HepG2 (cell line): ENCODE measurements at regions not wholly inside any gene's neighbourhood (a gene's known extent, or its start where the extent isn't known, plus 50 kb on each side); places are given as distances from the start of the nearest gene placed in this dataset.

Source experiments
- BRF2 ChIP-seq: sonication (generic); formaldehyde crosslinking; IDR thresholded peaks from 2 replicates; pipeline ENCODE4 v1.8.1; 2022; ENCODE audit warnings: mild to moderate bottlenecking, missing genetic modification reagents
- CSRNP2 ChIP-seq: sonication (generic); formaldehyde crosslinking; conservative IDR thresholded peaks from 2 replicates; pipeline ENCODE4 v1.8.0; 2022; ENCODE audit warnings: low read depth, missing genetic modification reagents
- EP300 ChIP-seq, 3 experiments: sonication (generic) in 1 of 3; formaldehyde crosslinking in 1 of 3; IDR thresholded peaks; 2 replicates each; pipeline versions ENCODE4 v1.5.1 to v1.6.1; 2011 to 2020; ENCODE audit warnings: low read depth in 2 of 3, low read length in 2 of 3, borderline replicate concordance in 1 of 3, improper control_type of control experiment in 1 of 3, mild to moderate bottlenecking in 1 of 3, missing genetic modification reagents in 1 of 3, moderate library complexity in 1 of 3
- JUNB ChIP-seq: sonication (generic); formaldehyde crosslinking; IDR thresholded peaks from 2 replicates; pipeline ENCODE4 v1.8.0; 2022; ENCODE audit warnings: missing genetic modification reagents, mild to moderate bottlenecking, borderline replicate concordance
- KLF13 ChIP-seq: sonication (generic); formaldehyde crosslinking; IDR thresholded peaks from 2 replicates; pipeline ENCODE4 v1.4.0; 2020; ENCODE audit warnings: mild to moderate bottlenecking, missing genetic modification reagents
- MTF1 ChIP-seq: sonication (generic); formaldehyde crosslinking; IDR thresholded peaks from 2 replicates; pipeline ENCODE4 v1.5.0; 2020; ENCODE audit warnings: missing genetic modification reagents
- SPEN ChIP-seq: sonication (generic); formaldehyde crosslinking; IDR thresholded peaks from 2 replicates; pipeline ENCODE4 v1.5.1; 2020; ENCODE audit warnings: low read depth, mild to moderate bottlenecking, missing genetic modification reagents
- SRSF9 ChIP-seq: fragments of 200-400 bp; formaldehyde crosslinking; IDR thresholded peaks from 2 replicates; pipeline ENCODE4 v1.6.1; 2018; ENCODE audit warnings: borderline replicate concordance, mild to moderate bottlenecking, low read depth, low read length; ENCODE audit not compliant: insufficient read depth, poor library complexity, severe bottlenecking
- TSC22D2 ChIP-seq: sonication (generic); formaldehyde crosslinking; IDR thresholded peaks from 2 replicates; pipeline ENCODE4 v1.5.1; 2020; ENCODE audit warnings: missing genetic modification reagents, mild to moderate bottlenecking, borderline replicate concordance
- ZFP62 ChIP-seq: sonication (generic); formaldehyde crosslinking; IDR thresholded peaks from 2 replicates; pipeline ENCODE4 v1.4.0; 2020; ENCODE audit warnings: missing genetic modification reagents
- ZFP82 ChIP-seq: sonication (generic); formaldehyde crosslinking; IDR thresholded peaks from 2 replicates; pipeline ENCODE4 v1.5.1; 2020; ENCODE audit warnings: mild to moderate bottlenecking, missing genetic modification reagents, borderline replicate concordance
- ZMYM2 ChIP-seq: sonication (generic); formaldehyde crosslinking; IDR thresholded peaks from 2 replicates; pipeline ENCODE4 v1.8.0; 2022; ENCODE audit warnings: mild to moderate bottlenecking, missing genetic modification reagents
- ZNF20 ChIP-seq: sonication (generic); formaldehyde crosslinking; IDR thresholded peaks from 2 replicates; pipeline ENCODE4 v1.4.0; 2020; ENCODE audit warnings: mild to moderate bottlenecking, moderate library complexity, missing genetic modification reagents
- ZNF263 ChIP-seq: sonication (generic); formaldehyde crosslinking; IDR thresholded peaks from 2 replicates; pipeline ENCODE4 v1.4.0; 2020; ENCODE audit warnings: missing genetic modification reagents
- ZNF430 ChIP-seq: sonication (generic); formaldehyde crosslinking; IDR thresholded peaks from 2 replicates; pipeline ENCODE4 v1.9.0; 2021; ENCODE audit warnings: mild to moderate bottlenecking, missing genetic modification reagents
- ZNF468 ChIP-seq: sonication (generic); formaldehyde crosslinking; IDR thresholded peaks from 2 replicates; pipeline ENCODE4 v1.8.0; 2022; ENCODE audit warnings: mild to moderate bottlenecking, moderate library complexity, missing genetic modification reagents
- ZNF766 ChIP-seq: sonication (generic); formaldehyde crosslinking; IDR thresholded peaks from 2 replicates; pipeline ENCODE4 v1.5.0; 2020; ENCODE audit warnings: missing genetic modification reagents, borderline replicate concordance
- ZNF781 ChIP-seq: sonication (generic); formaldehyde crosslinking; IDR thresholded peaks from 2 replicates; pipeline ENCODE4 v1.5.1; 2020; ENCODE audit warnings: borderline replicate concordance, mild to moderate bottlenecking, missing genetic modification reagents; ENCODE audit errors: not compliant biosample characterization
- ZNF83 ChIP-seq: sonication (generic); formaldehyde crosslinking; IDR thresholded peaks from 2 replicates; pipeline ENCODE4 v1.4.0; 2020; ENCODE audit warnings: missing genetic modification reagents, mild to moderate bottlenecking, borderline replicate concordance
- ZXDC ChIP-seq: sonication (generic); formaldehyde crosslinking; IDR thresholded peaks from 2 replicates; pipeline ENCODE4 v1.5.0; 2020; ENCODE audit warnings: mild to moderate bottlenecking, missing genetic modification reagents
- TF ChIP-seq, protein P1 (sequence below): sonication (generic); IDR thresholded peaks from 2 replicates; pipeline ENCODE4 v1.6.1; 2016; ENCODE audit warnings: low read depth, borderline replicate concordance
- TF ChIP-seq, protein P2 (sequence below): sonication (generic); formaldehyde crosslinking; IDR thresholded peaks from 2 replicates; pipeline ENCODE4 v1.4.0; 2020; ENCODE audit warnings: missing genetic modification reagents, borderline replicate concordance

DNA sequence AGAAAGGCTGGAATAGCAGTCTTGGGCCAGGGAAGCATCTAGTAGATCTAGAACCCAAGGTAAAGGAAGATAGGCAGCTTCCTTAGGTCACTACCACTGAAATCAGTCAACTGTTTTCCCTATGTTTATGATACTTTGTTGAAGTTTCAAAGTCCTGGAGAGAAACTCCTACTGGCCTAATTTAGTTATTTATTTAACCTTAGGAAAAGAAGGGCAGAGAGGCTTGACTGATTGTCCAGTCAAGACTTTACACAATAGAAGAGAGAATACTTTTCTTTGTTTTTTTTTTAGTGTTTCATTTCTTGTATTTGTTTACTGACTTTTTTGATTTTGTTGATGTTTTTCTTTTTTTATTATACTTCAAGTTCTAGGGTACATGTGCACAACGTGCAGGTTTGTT is 138.9 kb upstream of the PHYHIPL start (continued):
- TF ChIP-seq, protein P1, sequence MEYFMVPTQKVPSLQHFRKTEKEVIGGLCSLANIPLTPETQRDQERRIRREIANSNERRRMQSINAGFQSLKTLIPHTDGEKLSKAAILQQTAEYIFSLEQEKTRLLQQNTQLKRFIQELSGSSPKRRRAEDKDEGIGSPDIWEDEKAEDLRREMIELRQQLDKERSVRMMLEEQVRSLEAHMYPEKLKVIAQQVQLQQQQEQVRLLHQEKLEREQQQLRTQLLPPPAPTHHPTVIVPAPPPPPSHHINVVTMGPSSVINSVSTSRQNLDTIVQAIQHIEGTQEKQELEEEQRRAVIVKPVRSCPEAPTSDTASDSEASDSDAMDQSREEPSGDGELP = no peak
- TF ChIP-seq SRSF9 = no peak
- no peak for TF ChIP-seq ZNF20 (CRISPR knock-in tag)
- no peak for TF ChIP-seq TSC22D2 (CRISPR knock-in tag)
- no peak for TF ChIP-seq MTF1 (CRISPR knock-in tag)
- TF ChIP-seq KLF13 (CRISPR knock-in tag) = no peak
- TF ChIP-seq ZNF781 = no peak
- TF ChIP-seq CSRNP2 = no peak
- no peak for TF ChIP-seq ZNF766 (CRISPR knock-in tag)
- no peak for TF ChIP-seq SPEN (CRISPR knock-in tag)
- no peak for TF ChIP-seq ZNF468 (CRISPR knock-in tag)
- TF ChIP-seq ZNF83 (CRISPR knock-in tag) = no peak
- no peak for TF ChIP-seq ZXDC (CRISPR knock-in tag)
- TF ChIP-seq ZNF263 (CRISPR knock-in tag) = no peak
- TF ChIP-seq ZFP82 (CRISPR knock-in tag) = no peak
- TF ChIP-seq BRF2 (CRISPR knock-in tag) = no peak
- no peak for TF ChIP-seq ZMYM2 (CRISPR knock-in tag)
- TF ChIP-seq, protein P2, sequence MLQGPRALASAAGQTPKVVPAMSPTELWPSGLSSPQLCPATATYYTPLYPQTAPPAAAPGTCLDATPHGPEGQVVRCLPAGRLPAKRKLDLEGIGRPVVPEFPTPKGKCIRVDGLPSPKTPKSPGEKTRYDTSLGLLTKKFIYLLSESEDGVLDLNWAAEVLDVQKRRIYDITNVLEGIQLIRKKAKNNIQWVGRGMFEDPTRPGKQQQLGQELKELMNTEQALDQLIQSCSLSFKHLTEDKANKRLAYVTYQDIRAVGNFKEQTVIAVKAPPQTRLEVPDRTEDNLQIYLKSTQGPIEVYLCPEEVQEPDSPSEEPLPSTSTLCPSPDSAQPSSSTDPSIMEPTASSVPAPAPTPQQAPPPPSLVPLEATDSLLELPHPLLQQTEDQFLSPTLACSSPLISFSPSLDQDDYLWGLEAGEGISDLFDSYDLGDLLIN (CRISPR knock-in tag) = no peak
- no peak for TF ChIP-seq ZFP62 (CRISPR knock-in tag)
- TF ChIP-seq EP300 (IDR thresholded peaks at IDR 0.05; ENCODE audit: low read depth in 2 of 2, low read length in 2 of 2) = peak in 1 of 2 experiments; percentile 90; a peak in 2 of 4 replicates
- TF ChIP-seq EP300 (CRISPR knock-in tag; IDR thresholded peaks at IDR 0.05; ENCODE audit: borderline replicate concordance) = no peak
- TF ChIP-seq ZNF430 = no peak
- no peak for TF ChIP-seq JUNB (CRISPR knock-in tag)
